OCI-LY7 (cell line): ENCODE measurements at regions not wholly inside any gene's neighbourhood (a gene's known extent, or its start where the extent isn't known, plus 50 kb on each side); places are given as distances from the start of the nearest gene placed in this dataset.
A peak's percentile ranks its signal among the peaks of the same experiment; 100 is the strongest.

Experiments
- BruUV-seq: library from RNA; stranded (reverse); fragments of 400-500 nt; replicated peaks from 2 replicates; lab custom pipeline; 2021; lab: Mats Ljungman, UMichigan
- CTCF ChIA-PET: fragments of 300-600 bp; sonication (Branson Sonifier 250); formaldehyde crosslinking; loops from one replicate; lab custom pipeline; 2022; ENCODE audit warnings: antibody characterized with exemption; ENCODE audit not compliant: unreplicated experiment; lab: Charles Lee
- POLR2A ChIA-PET: fragments of 300-600 bp; sonication (Branson Sonifier 250); formaldehyde crosslinking; loops from one replicate; lab custom pipeline; 2022; ENCODE audit warnings: antibody characterized with exemption; lab: Charles Lee
- DNase-seq: peaks from one replicate; pipeline ENCODE4 v3.0.0-alpha.2; 2015; ENCODE audit warnings: low spot score
- H2AFZ ChIP-seq: fragments of 200-600 bp; sonication (generic), shearing (Covaris generic); 2 replicates; pipeline ENCODE4 v1.6.1; 2014; ENCODE audit warnings: mild to moderate bottlenecking, antibody characterized with exemption, low read length, moderate library complexity
- H3K27ac ChIP-seq: fragments of 200-600 bp; sonication (generic); 2 replicates; pipeline ENCODE4 v1.5.1; 2014; ENCODE audit warnings: mixed run types, low read depth, mild to moderate bottlenecking, moderate library complexity, low read length, inconsistent platforms; ENCODE audit not compliant: poor library complexity, severe bottlenecking
- H3K36me3 ChIP-seq: fragments of 200-600 bp; sonication (generic); 2 replicates; pipeline ENCODE4 v1.6.1; 2014; ENCODE audit warnings: mild to moderate bottlenecking, antibody characterized with exemption, low read length, moderate library complexity, mixed read lengths; ENCODE audit not compliant: insufficient read depth
- H3K4me1 ChIP-seq: fragments of 200-600 bp; sonication (generic); 2 replicates; pipeline ENCODE4 v1.5.1; 2014; ENCODE audit warnings: mild to moderate bottlenecking, low read length; ENCODE audit not compliant: insufficient read depth, poor library complexity, severe bottlenecking
- H3K4me2 ChIP-seq: fragments of 200-600 bp; sonication (generic); 2 replicates; pipeline ENCODE4 v1.6.1; 2014; ENCODE audit warnings: mild to moderate bottlenecking, low read length
- H3K4me3 ChIP-seq: fragments of 200-600 bp; sonication (generic); 2 replicates; pipeline ENCODE4 v1.5.1; 2014; ENCODE audit warnings: mild to moderate bottlenecking, low read depth, low read length; ENCODE audit not compliant: poor library complexity, severe bottlenecking
- H3K79me2 ChIP-seq: fragments of 200-600 bp; sonication (generic); 2 replicates; pipeline ENCODE4 v1.6.1; 2016; ENCODE audit warnings: low read depth, mild to moderate bottlenecking, low read length, moderate library complexity, mixed read lengths; ENCODE audit not compliant: insufficient read depth
- H3K9me2 ChIP-seq: fragments of 200-600 bp; sonication (generic); 2 replicates; pipeline ENCODE4 v1.6.1; 2016; ENCODE audit warnings: mild to moderate bottlenecking, low read length, mixed read lengths; ENCODE audit not compliant: insufficient read depth
- H3K9me3 ChIP-seq: fragments of 200-600 bp; sonication (generic); 2 replicates; pipeline ENCODE4 v1.6.1; 2014; ENCODE audit warnings: mild to moderate bottlenecking, mixed run types, low read length, mixed read lengths
- H4K20me1 ChIP-seq: fragments of 200-600 bp; sonication (generic); 2 replicates; pipeline ENCODE4 v1.6.1; 2014; ENCODE audit warnings: mild to moderate bottlenecking, antibody characterized with exemption, low read length, moderate library complexity, mixed read lengths; ENCODE audit not compliant: insufficient read depth
- CTCF ChIP-seq: fragments of 200-600 bp; sonication (generic); conservative IDR thresholded peaks from 2 replicates; pipeline ENCODE4 v1.5.1; 2014; ENCODE audit warnings: mild to moderate bottlenecking, antibody characterized with exemption, low read length, moderate library complexity, mixed read lengths
- EZH2phosphoT487 ChIP-seq: fragments of 200-600 bp; sonication (generic); IDR thresholded peaks from 2 replicates; pipeline ENCODE4 v1.6.1; 2018; ENCODE audit warnings: low read depth, borderline replicate concordance, mild to moderate bottlenecking, mixed run types, antibody characterized with exemption, low read length, moderate library complexity, mixed read lengths
- intact Hi-C: fragments of 100-400 bp; cut with micrococcal nuclease; formaldehyde crosslinking; loops from one replicate; pipeline ENCODE4 v1.10.0; 2022; ENCODE audit not compliant: unreplicated experiment

DNA sequence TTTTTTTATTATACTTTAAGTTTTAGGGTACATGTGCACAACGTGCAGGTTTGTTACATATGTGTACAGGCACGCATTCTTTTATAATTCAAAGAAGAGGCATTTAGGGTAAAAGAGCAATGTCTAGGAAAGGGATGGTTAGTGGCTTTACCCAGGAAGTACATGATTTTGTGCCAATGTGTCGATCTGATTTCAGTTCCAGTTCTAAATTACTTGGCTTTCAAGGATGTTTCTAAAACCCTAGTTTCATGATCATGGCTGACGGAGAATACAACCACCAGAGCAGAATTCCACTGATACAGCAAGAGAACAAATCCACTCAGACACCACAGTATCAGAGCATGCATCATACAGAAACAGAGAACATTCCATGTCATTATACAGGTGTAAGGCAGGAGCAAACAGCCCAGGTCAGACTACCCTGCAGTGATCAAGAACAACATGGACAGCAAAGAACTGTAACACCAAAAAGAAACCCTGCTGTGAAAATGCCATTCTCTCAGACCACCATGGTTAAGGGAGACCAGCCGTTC, 116.7 kb upstream of the STK17B start:
- no peak overlapping the region for H2AFZ ChIP-seq
- intact Hi-C loops, result no loop called here

DNA sequence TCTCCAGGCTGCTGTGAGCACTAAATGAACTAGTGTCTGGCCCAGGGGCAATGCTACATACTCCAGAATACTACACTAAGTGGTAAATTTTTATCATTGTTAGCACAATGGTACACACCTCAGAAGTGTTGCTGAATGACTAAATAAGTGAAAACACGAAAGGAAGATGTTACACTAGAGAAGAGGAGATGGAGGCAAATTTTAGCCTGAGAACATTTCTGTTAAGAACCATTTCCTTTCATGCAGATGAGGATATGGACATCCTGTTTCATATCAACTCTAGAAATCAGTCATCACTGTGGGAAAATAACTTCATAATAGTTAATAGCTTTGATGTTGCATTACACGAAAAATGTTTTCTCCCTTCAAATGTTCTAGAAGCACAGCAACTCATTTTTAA, 117.6 kb upstream of the STK17B start:
- intact Hi-C loops, result no loop called here
- Histone ChIP-seq H3K4me2 (peak overlapping the region; percentile 45), H3K9me2 (no peaks in the 10 kb centered on the region), H2AFZ (peak overlapping the region; percentile 28; the same call in 1 of the 2 replicates), H3K79me2 (no peaks in the 10 kb centered on the region), H3K27ac (no peak overlapping the region), H3K4me3 (no peak overlapping the region), H3K4me1 (peaks cover 12% of the 10 kb centered on the region), H4K20me1 (no peaks in the 10 kb centered on the region), H3K36me3 (no peaks in the 10 kb centered on the region), H3K9me3 (no peaks in the 10 kb centered on the region)
- CTCF ChIA-PET, result no interaction called here
- DNase-seq, result peak; percentile 39
- no TSS peak for BruUV-seq
- TF ChIP-seq CTCF (no peak), EZH2phosphoT487 (no peak)
- POLR2A ChIA-PET, result interaction anchor here (2.0 kb wide), 1 partner anchor 9 kb away, joined by 4 read pairs; no protein-coding TSS in a partner anchor

More for the DNA sequence above, 116.7 kb upstream of the STK17B start:
- no peaks in the 10 kb centered on the region for H3K79me2 ChIP-seq
- H3K4me3 ChIP-seq, result no peak overlapping the region
- no TSS peak for BruUV-seq
- no peak for DNase-seq
- H3K36me3 ChIP-seq, result no peaks in the 10 kb centered on the region
- no peaks in the 10 kb centered on the region for H3K9me2 ChIP-seq
- ChIA-PET CTCF (no interaction called here), POLR2A (interaction anchor here (2.0 kb wide), 1 partner anchor 10 kb away, joined by 4 read pairs; no protein-coding TSS in a partner anchor)
- H3K4me2 ChIP-seq, result no peak overlapping the region
- H3K4me1 ChIP-seq, result peaks cover 12% of the 10 kb centered on the region
- H3K27ac ChIP-seq, result no peak overlapping the region
- no peak for TF ChIP-seq CTCF
- TF ChIP-seq EZH2phosphoT487, result no peak
- no peaks in the 10 kb centered on the region for H3K9me3 ChIP-seq
- no peaks in the 10 kb centered on the region for H4K20me1 ChIP-seq

- ChIA-PET POLR2A (interaction anchor here (0.6 to 2.5 kb wide), 5 partner anchors 8 to 57 kb away, joined by 3 to 10 read pairs (median 3); no protein-coding TSS in a partner anchor), CTCF (no interaction called here)
- intact Hi-C loops, result loop anchor here (10.0 kb wide), 1 partner anchor 355 kb away; no protein-coding TSS in a partner anchor
- no peak overlapping the region for H3K4me3 ChIP-seq
- H3K79me2 ChIP-seq, result no peaks in the 10 kb centered on the region
- H3K4me2 ChIP-seq, result no peak overlapping the region
- peaks cover 12% of the 10 kb centered on the region for H3K4me1 ChIP-seq
- H3K9me2 ChIP-seq, result no peaks in the 10 kb centered on the region
- no peak for TF ChIP-seq CTCF
- no peak for TF ChIP-seq EZH2phosphoT487
- no peaks in the 10 kb centered on the region for H3K36me3 ChIP-seq
- H4K20me1 ChIP-seq, result no peaks in the 10 kb centered on the region
- no peaks in the 10 kb centered on the region for H3K9me3 ChIP-seq
- no peak overlapping the region for H2AFZ ChIP-seq
- no TSS peak for BruUV-seq
- DNase-seq, result no peak
- H3K27ac ChIP-seq, result no peak overlapping the region
These were observed 118.8 kb upstream of the STK17B start for GRCh38 chr2:196290136-196290535.
